ENCODE measurements at regions not wholly inside any gene's neighbourhood (a gene's known extent, or its start where the extent isn't known, plus 50 kb on each side); places are given as distances from the start of the nearest gene placed in this dataset.

DNA sequence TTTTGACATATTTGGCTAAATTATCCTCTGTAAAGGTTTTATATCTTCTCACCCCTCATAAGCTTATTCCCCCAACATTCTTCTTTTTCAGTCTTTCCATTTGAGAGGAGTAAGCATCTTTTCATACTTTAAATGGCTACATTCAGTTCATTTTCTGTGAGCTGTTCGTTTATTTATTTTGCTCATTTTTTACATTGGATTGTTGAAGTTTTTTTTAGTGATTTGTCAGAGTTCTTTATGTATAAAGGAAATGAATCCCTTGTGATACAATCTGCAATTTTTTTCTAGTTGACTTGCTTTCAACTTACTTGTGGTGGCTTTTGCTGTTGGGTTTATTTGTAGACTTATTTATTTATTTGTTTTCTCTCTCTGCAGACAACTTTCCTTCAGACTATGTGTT, 250.3 kb downstream of the DLEU7 start:
- H3K4me2 ChIP-seq (replicated peaks; ENCODE audit: low read depth, low read length, poor library complexity, severe bottlenecking) = peak overlapping the region; percentile 54
- intact Hi-C loops (cut with micrococcal nuclease) = loop anchor here (5.0 kb wide), 4 partner anchors 66 to 596 kb away; partner anchors contain the start of gene TRIM13
- no peak for DNase-seq
- H3K9me3 ChIP-seq (ENCODE audit: control extremely low read depth in 1 of 3, control insufficient read depth in 2 of 3, insufficient read depth in 1 of 3, low read length in 2 of 3) = peaks cover 0 to 3% (median 0%) of the 10 kb centered on the region in 3 donors
- H4K20me1 ChIP-seq (ENCODE audit: control insufficient read depth, insufficient read depth, low read length, poor library complexity, severe bottlenecking) = no peaks in the 10 kb centered on the region
- ChIA-PET CTCF (interaction anchor here (1.0 to 1.2 kb wide), 4 partner anchors 17 to 319 kb away, joined by 3 to 8 read pairs (median 4); no protein-coding TSS in a partner anchor), POLR2A (interaction anchor here (1.1 kb wide), 1 partner anchor 317 kb away, joined by 4 read pairs; the partner anchor contains the start of gene RNASEH2B)
- H3K4me1 ChIP-seq (ENCODE audit: control insufficient read depth in 2 of 2, insufficient read depth in 2 of 2, low read length in 2 of 2) = peaks cover 95 to 98% of the 10 kb centered on the region in 2 donors
- TF ChIP-seq EZH2 (IDR thresholded peaks at IDR 0.05; ENCODE audit: borderline replicate concordance, insufficient read depth, low read depth, low read length, poor library complexity, severe bottlenecking) = no peak
- TF ChIP-seq, protein P1, sequence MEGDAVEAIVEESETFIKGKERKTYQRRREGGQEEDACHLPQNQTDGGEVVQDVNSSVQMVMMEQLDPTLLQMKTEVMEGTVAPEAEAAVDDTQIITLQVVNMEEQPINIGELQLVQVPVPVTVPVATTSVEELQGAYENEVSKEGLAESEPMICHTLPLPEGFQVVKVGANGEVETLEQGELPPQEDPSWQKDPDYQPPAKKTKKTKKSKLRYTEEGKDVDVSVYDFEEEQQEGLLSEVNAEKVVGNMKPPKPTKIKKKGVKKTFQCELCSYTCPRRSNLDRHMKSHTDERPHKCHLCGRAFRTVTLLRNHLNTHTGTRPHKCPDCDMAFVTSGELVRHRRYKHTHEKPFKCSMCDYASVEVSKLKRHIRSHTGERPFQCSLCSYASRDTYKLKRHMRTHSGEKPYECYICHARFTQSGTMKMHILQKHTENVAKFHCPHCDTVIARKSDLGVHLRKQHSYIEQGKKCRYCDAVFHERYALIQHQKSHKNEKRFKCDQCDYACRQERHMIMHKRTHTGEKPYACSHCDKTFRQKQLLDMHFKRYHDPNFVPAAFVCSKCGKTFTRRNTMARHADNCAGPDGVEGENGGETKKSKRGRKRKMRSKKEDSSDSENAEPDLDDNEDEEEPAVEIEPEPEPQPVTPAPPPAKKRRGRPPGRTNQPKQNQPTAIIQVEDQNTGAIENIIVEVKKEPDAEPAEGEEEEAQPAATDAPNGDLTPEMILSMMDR (IDR thresholded peaks at IDR 0.05) = no peak
- H3K9ac ChIP-seq (ENCODE audit: low read length) = peak overlapping the region; percentile 16
- peak overlapping the region in 1 of 5 experiments; percentile 7 for H3K4me3 ChIP-seq (ENCODE audit: control extremely low read depth in 1 of 5, extremely low read depth in 1 of 5, insufficient read depth in 1 of 5, low read depth in 2 of 5, low read length in 4 of 5)
- H3K9me3 Mint-ChIP-seq (ENCODE audit: insufficient read depth) = no peaks in the 10 kb centered on the region
- H3K27ac Mint-ChIP-seq = peak overlapping the region; percentile 94
- peak overlapping the region; percentile 14 for H2AFZ ChIP-seq (ENCODE audit: insufficient read depth, low read depth, low read length, poor library complexity, severe bottlenecking)
- no CpG with 5 or more reads among the region's 1 CpG for WGBS (ENCODE audit: insufficient coverage)
- no peaks in the 10 kb centered on the region for H3K79me2 ChIP-seq (ENCODE audit: control insufficient read depth, insufficient read depth, low read length)
- H3K4me1 Mint-ChIP-seq = peaks cover 86% of the 10 kb centered on the region
- H3K27me3 Mint-ChIP-seq = no peaks in the 10 kb centered on the region
- peak overlapping the region; percentile 78 to 79 for H3K27ac ChIP-seq (ENCODE audit: low read length in 2 of 2)
- no peaks in the 10 kb centered on the region for H3K36me3 ChIP-seq (replicated peaks in 1 of 2; ENCODE audit: control extremely low read depth in 1 of 2, control insufficient read depth in 1 of 2, extremely low read depth in 1 of 2, insufficient read depth in 2 of 2, low read length in 1 of 2)
- no peaks in the 10 kb centered on the region for H3K27me3 ChIP-seq (replicated peaks in 1 of 4; ENCODE audit: control extremely low read depth in 1 of 4, control insufficient read depth in 3 of 4, insufficient read depth in 4 of 4, low read length in 3 of 4)
- H3K4me3 Mint-ChIP-seq = peak overlapping the region; percentile 24
- no peak for ATAC-seq (ENCODE audit: low read depth)
